ENCODE measurements at regions not wholly inside any gene's neighbourhood (a gene's known extent, or its start where the extent isn't known, plus 50 kb on each side); places are given as distances from the start of the nearest gene placed in this dataset.

GRCh38 chr14:61866932-61867920, 105.0 kb downstream of the SNAPC1 start:
- H3K36me3 ChIP-seq (ENCODE audit: control insufficient read depth, insufficient read depth, low read length) = no peaks in the 10 kb centered on the region
- DNase-seq (ENCODE audit: extremely low read depth, insufficient read length) = peak; percentile 72
- TF ChIP-seq CTCF (IDR thresholded peaks at IDR 0.05; ENCODE audit: insufficient read depth, low read length, poor library complexity, severe bottlenecking) = no peak
- H3K27me3 ChIP-seq (replicated peaks; ENCODE audit: control insufficient read depth, insufficient read depth, low read length) = no peaks in the 10 kb centered on the region
- H3K4me3 ChIP-seq (replicated peaks; ENCODE audit: low read depth, low read length) = no peak overlapping the region

GRCh38 chr14:61868846-61869245, 106.6 kb downstream of the SNAPC1 start:
- H3K36me3 ChIP-seq (ENCODE audit: control insufficient read depth, insufficient read depth, low read length) = no peaks in the 10 kb centered on the region
- DNase-seq (ENCODE audit: extremely low read depth, insufficient read length) = no peak
- TF ChIP-seq CTCF (IDR thresholded peaks at IDR 0.05; ENCODE audit: insufficient read depth, low read length, poor library complexity, severe bottlenecking) = no peak

GRCh38 chr14:61870163-61870562, 107.9 kb downstream of the SNAPC1 start:
- H3K36me3 ChIP-seq (ENCODE audit: control insufficient read depth, insufficient read depth, low read length) = no peaks in the 10 kb centered on the region
- H3K4me3 ChIP-seq (replicated peaks; ENCODE audit: low read depth, low read length) = no peak overlapping the region
- TF ChIP-seq CTCF (IDR thresholded peaks at IDR 0.05; ENCODE audit: insufficient read depth, low read length, poor library complexity, severe bottlenecking) = no peak
- no peaks in the 10 kb centered on the region for H3K27me3 ChIP-seq (replicated peaks; ENCODE audit: control insufficient read depth, insufficient read depth, low read length)
- no peak for DNase-seq (ENCODE audit: extremely low read depth, insufficient read length)

More at GRCh38 chr14:61868846-61869245, 106.6 kb downstream of the SNAPC1 start:
- H3K27me3 ChIP-seq (replicated peaks; ENCODE audit: control insufficient read depth, insufficient read depth, low read length) = no peaks in the 10 kb centered on the region
- no peak overlapping the region for H3K4me3 ChIP-seq (replicated peaks; ENCODE audit: low read depth, low read length)

- Histone ChIP-seq H3K36me3 (ENCODE audit: control insufficient read depth, insufficient read depth, low read length) (no peaks in the 10 kb centered on the region), H3K4me3 (replicated peaks; ENCODE audit: low read depth, low read length) (no peak overlapping the region), H3K27me3 (replicated peaks; ENCODE audit: control insufficient read depth, insufficient read depth, low read length) (no peaks in the 10 kb centered on the region)
- DNase-seq (ENCODE audit: extremely low read depth, insufficient read length) = peak; percentile 64
- TF ChIP-seq CTCF (IDR thresholded peaks at IDR 0.05; ENCODE audit: insufficient read depth, low read length, poor library complexity, severe bottlenecking) = no peak
These were observed 110.2 kb downstream of the SNAPC1 start for GRCh38 chr14:61872452-61872851.

- H3K27me3 ChIP-seq (replicated peaks; ENCODE audit: control insufficient read depth, insufficient read depth, low read length) = no peaks in the 10 kb centered on the region
- no peak for DNase-seq (ENCODE audit: extremely low read depth, insufficient read length)
- TF ChIP-seq CTCF (IDR thresholded peaks at IDR 0.05; ENCODE audit: insufficient read depth, low read length, poor library complexity, severe bottlenecking) = no peak
These were observed 113.3 kb downstream of the SNAPC1 start for GRCh38 chr14:61875483-61875882.

More at GRCh38 chr14:61875483-61875882, 113.3 kb downstream of the SNAPC1 start:
- no peaks in the 10 kb centered on the region for H3K36me3 ChIP-seq (ENCODE audit: control insufficient read depth, insufficient read depth, low read length)
- no peak overlapping the region for H3K4me3 ChIP-seq (replicated peaks; ENCODE audit: low read depth, low read length)

Measured in GM06990 (cell line).